Natural killer cell (primary cell): ENCODE measurements at regions not wholly inside any gene's neighbourhood (a gene's known extent, or its start where the extent isn't known, plus 50 kb on each side); places are given as distances from the start of the nearest gene placed in this dataset.

Experiments used
- ATAC-seq, 3 donors: fragments of 150-1000 bp in 2 of 3; fragments of 200-7000 bp in 1 of 3; cut with Tn5 transposase; 1 replicate in 1 of 3; 2 replicates in 2 of 3; pipeline ENCODE4 v1.10.0; 2021; ENCODE audit warnings: mild to moderate bottlenecking in 2 of 3, moderate library complexity in 2 of 3
- DNase-seq, 2 donors: peaks; one replicate each; pipeline versions ENCODE4 v3.0.0 to v3.0.0-alpha.2; 2013 to 2021; ENCODE audit warnings: mixed read lengths in 1 of 2
- H3K27ac ChIP-seq: one replicate; pipeline ENCODE4 v1.5.1; 2013; ENCODE audit warnings: mild to moderate bottlenecking, low read length
- H3K27me3 ChIP-seq: one replicate; pipeline ENCODE4 v1.6.1; 2013; ENCODE audit warnings: low read length; ENCODE audit not compliant: control insufficient read depth, insufficient read depth
- H3K36me3 ChIP-seq: one replicate; pipeline ENCODE4 v1.6.1; 2013; ENCODE audit warnings: low read length; ENCODE audit not compliant: control insufficient read depth, insufficient read depth
- H3K4me1 ChIP-seq: one replicate; pipeline ENCODE4 v1.6.1; 2013; ENCODE audit warnings: low read length; ENCODE audit not compliant: control insufficient read depth, insufficient read depth
- H3K4me3 ChIP-seq: one replicate; pipeline ENCODE4 v1.5.1; 2013; ENCODE audit warnings: low read length
- H3K9me3 ChIP-seq: one replicate; pipeline ENCODE4 v1.6.1; 2013; ENCODE audit warnings: low read length; ENCODE audit not compliant: control insufficient read depth, insufficient read depth
- H3K27ac Mint-ChIP-seq, 2 donors: one replicate each; pipeline ENCODE4 v1.8.0; 2022; ENCODE audit warnings: mild to moderate bottlenecking in 2 of 2, mixed read lengths in 2 of 2, moderate library complexity in 1 of 2
- H3K27me3 Mint-ChIP-seq, 2 donors: one replicate each; pipeline ENCODE4 v1.8.0; 2022; ENCODE audit warnings: low read depth in 2 of 2, mixed read lengths in 2 of 2
- H3K36me3 Mint-ChIP-seq: one replicate; pipeline ENCODE4 v1.8.0; 2022; ENCODE audit warnings: mixed read lengths
- H3K4me1 Mint-ChIP-seq, 2 donors: one replicate each; pipeline ENCODE4 v1.8.0; 2022; ENCODE audit warnings: mixed read lengths in 2 of 2
- H3K4me3 Mint-ChIP-seq: one replicate; pipeline ENCODE4 v1.8.0; 2022; ENCODE audit warnings: mild to moderate bottlenecking, moderate library complexity, mixed read lengths
- H3K9me3 Mint-ChIP-seq, 2 donors: one replicate each; pipeline ENCODE4 v1.8.0; 2022; ENCODE audit warnings: mixed read lengths in 2 of 2
- CTCF ChIP-seq: fragments of 200-600 bp; IDR thresholded peaks from one replicate; pipeline ENCODE4 v1.8.0; 2022; ENCODE audit warnings: antibody characterized with exemption
- WGBS: methylation state at CpG from one replicate; pipeline ENCODE4 v1.1.7; 2013; ENCODE audit warnings: missing lambda C conversion rate; ENCODE audit not compliant: insufficient coverage; 5-methylcytosine and 5-hydroxymethylcytosine counted together
- intact Hi-C: fragments of 100-400 bp; cut with micrococcal nuclease; formaldehyde crosslinking; loops from one replicate; pipeline ENCODE4 v1.14.2; 2022

- intact Hi-C loops, result no loop called here
- H3K27me3 Mint-ChIP-seq, result no peaks in the 10 kb centered on the region
- no peaks in the 10 kb centered on the region for H3K4me1 Mint-ChIP-seq
- DNase-seq, result no peak
- H3K36me3 Mint-ChIP-seq, result no peaks in the 10 kb centered on the region
- no peak overlapping the region for H3K27ac Mint-ChIP-seq
- no peaks in the 10 kb centered on the region for H3K27me3 ChIP-seq
- H3K9me3 ChIP-seq, result no peaks in the 10 kb centered on the region
- no peak for TF ChIP-seq CTCF
- no peaks in the 10 kb centered on the region for H3K36me3 ChIP-seq
- H3K4me3 ChIP-seq, result no peak overlapping the region
- no peaks in the 10 kb centered on the region for H3K4me1 ChIP-seq
- no peak for ATAC-seq
- H3K27ac ChIP-seq, result no peak overlapping the region
- no peaks in the 10 kb centered on the region for H3K9me3 Mint-ChIP-seq
- H3K4me3 Mint-ChIP-seq, result no peak overlapping the region
Observed at GRCh38 chr5:123805300-123805699, 293.3 kb downstream of the CSNK1G3 start.

- Histone ChIP-seq H3K4me3 (no peak overlapping the region), H3K27ac (no peak overlapping the region), H3K9me3 (no peaks in the 10 kb centered on the region), H3K4me1 (no peaks in the 10 kb centered on the region), H3K36me3 (no peaks in the 10 kb centered on the region), H3K27me3 (no peaks in the 10 kb centered on the region)
- Mint-ChIP-seq H3K9me3 (no peaks in the 10 kb centered on the region), H3K27ac (no peak overlapping the region), H3K36me3 (no peaks in the 10 kb centered on the region), H3K4me1 (no peaks in the 10 kb centered on the region), H3K27me3 (no peaks in the 10 kb centered on the region), H3K4me3 (no peak overlapping the region)
- ATAC-seq (no peak), DNase-seq (no peak)
- intact Hi-C loops, result no loop called here
- TF ChIP-seq CTCF, result no peak
- WGBS, result 70% methylated on average over 3 of the region's 3 CpGs
Observed at GRCh38 chr5:123803359-123803758, 291.4 kb downstream of the CSNK1G3 start.

- DNase-seq (no peak), ATAC-seq (no peak)
- TF ChIP-seq CTCF, result no peak
- Mint-ChIP-seq H3K4me3 (no peak overlapping the region), H3K4me1 (no peaks in the 10 kb centered on the region), H3K9me3 (no peaks in the 10 kb centered on the region), H3K27ac (no peak overlapping the region), H3K36me3 (no peaks in the 10 kb centered on the region), H3K27me3 (no peaks in the 10 kb centered on the region)
- no peak overlapping the region for H3K4me3 ChIP-seq
- H3K27ac ChIP-seq, result no peak overlapping the region
- WGBS, result 94% methylated on average over 4 of the region's 4 CpGs
- intact Hi-C loops, result no loop called here
- no peaks in the 10 kb centered on the region for H3K27me3 ChIP-seq
- no peaks in the 10 kb centered on the region for H3K4me1 ChIP-seq
- no peaks in the 10 kb centered on the region for H3K36me3 ChIP-seq
- no peaks in the 10 kb centered on the region for H3K9me3 ChIP-seq
Observed at GRCh38 chr5:123802298-123802951, 290.4 kb downstream of the CSNK1G3 start.

- TF ChIP-seq CTCF, result no peak
- H3K4me3 ChIP-seq, result no peak overlapping the region
Observed at GRCh38 chr5:123800640-123801039, 288.7 kb downstream of the CSNK1G3 start.

More at GRCh38 chr5:123800640-123801039, 288.7 kb downstream of the CSNK1G3 start:
- intact Hi-C loops, result no loop called here
- Mint-ChIP-seq H3K36me3 (no peaks in the 10 kb centered on the region), H3K4me3 (no peak overlapping the region), H3K4me1 (no peaks in the 10 kb centered on the region), H3K27me3 (no peaks in the 10 kb centered on the region), H3K27ac (no peak overlapping the region), H3K9me3 (peaks cover 5 to 7% of the 10 kb centered on the region in 2 donors)
- WGBS, result 33% methylated on average over 1 of the region's 1 CpG
- Histone ChIP-seq H3K9me3 (no peaks in the 10 kb centered on the region), H3K27ac (no peak overlapping the region), H3K27me3 (no peaks in the 10 kb centered on the region), H3K4me1 (no peaks in the 10 kb centered on the region), H3K36me3 (no peaks in the 10 kb centered on the region)
- DNase-seq (no peak), ATAC-seq (no peak)
